Prostate gland (tissue), 2 donors: ENCODE measurements at regions not wholly inside any gene's neighbourhood (a gene's known extent, or its start where the extent isn't known, plus 50 kb on each side); places are given as distances from the start of the nearest gene placed in this dataset.

Experiments
- DNase-seq: peaks from one replicate; pipeline ENCODE4 v3.0.0-alpha.2; 2019; ENCODE audit warnings: low spot score
- H3K27ac ChIP-seq, 2 donors: fragments of 200-600 bp; sonication (generic); 2 replicates each; pipeline ENCODE4 v1.5.1; 2017 to 2019
- H3K27me3 ChIP-seq: fragments of 200-600 bp; sonication (generic); replicated peaks from 2 replicates; pipeline ENCODE4 v1.5.1; 2019; ENCODE audit not compliant: insufficient read depth
- H3K36me3 ChIP-seq, 2 donors: fragments of 200-600 bp; sonication (generic); 1 replicate in 1 of 2; 2 replicates in 1 of 2; pipeline versions ENCODE4 v1.5.1 to v1.8.1; 2017 to 2019
- H3K4me1 ChIP-seq: fragments of 200-600 bp; sonication (generic); replicated peaks from 2 replicates; pipeline ENCODE4 v1.5.1; 2019
- H3K4me3 ChIP-seq, 2 donors: fragments of 200-600 bp; sonication (generic); 2 replicates each; pipeline ENCODE4 v1.5.1; 2017 to 2019
- H3K9me3 ChIP-seq: fragments of 200-600 bp; sonication (generic); 2 replicates; pipeline ENCODE4 v1.5.1; 2017
- POLR2A ChIP-seq: fragments of 450-650 bp; IDR thresholded peaks from one replicate; pipeline ENCODE4 v1.6.1; 2016; ENCODE audit warnings: antibody characterized with exemption, mild to moderate bottlenecking
- POLR2AphosphoS5 ChIP-seq: sonication (generic); formaldehyde crosslinking; IDR thresholded peaks from one replicate; pipeline ENCODE4 v1.6.1; 2017; ENCODE audit warnings: antibody characterized with exemption
- WGBS: methylation state at CpG from one replicate; pipeline ENCODE4 v1.1.5; 2018; 5-methylcytosine and 5-hydroxymethylcytosine counted together
- intact Hi-C: fragments of 100-400 bp; cut with DNase I; formaldehyde crosslinking; loops from one replicate; pipeline ENCODE4 v1.14.2; 2022
- TF ChIP-seq, protein P1 (sequence below), 4 experiments: fragments of 200-600 bp in 2 of 4; fragments of 450-650 bp in 2 of 4; sonication (generic) in 2 of 4; IDR thresholded peaks; 1 replicate in 3 of 4; 2 replicates in 1 of 4; pipeline ENCODE4 v1.5.1; 2016 to 2019; ENCODE audit warnings: antibody characterized with exemption in 4 of 4, mild to moderate bottlenecking in 2 of 4, moderate library complexity in 2 of 4

DNA sequence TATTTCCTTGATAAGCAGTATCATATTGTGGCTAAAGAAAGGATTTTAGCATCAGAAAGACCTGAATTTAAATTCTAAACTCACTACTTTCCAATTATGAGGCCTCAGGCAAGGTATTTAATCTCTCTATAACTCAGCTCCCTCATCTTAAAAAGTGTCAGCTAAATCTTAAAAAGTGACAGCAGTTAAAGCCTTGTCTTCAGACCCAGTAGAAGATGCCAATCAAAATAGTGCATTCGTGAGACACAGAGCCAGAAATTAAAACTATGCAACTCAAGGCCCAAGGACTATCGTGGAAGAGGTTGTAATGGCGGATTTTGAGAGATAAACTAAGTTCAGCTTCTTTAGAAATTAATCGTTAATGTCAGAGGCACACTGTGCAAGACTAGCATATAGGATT lies 677.5 kb upstream of the BRINP3 start:
- TF ChIP-seq, protein P1, sequence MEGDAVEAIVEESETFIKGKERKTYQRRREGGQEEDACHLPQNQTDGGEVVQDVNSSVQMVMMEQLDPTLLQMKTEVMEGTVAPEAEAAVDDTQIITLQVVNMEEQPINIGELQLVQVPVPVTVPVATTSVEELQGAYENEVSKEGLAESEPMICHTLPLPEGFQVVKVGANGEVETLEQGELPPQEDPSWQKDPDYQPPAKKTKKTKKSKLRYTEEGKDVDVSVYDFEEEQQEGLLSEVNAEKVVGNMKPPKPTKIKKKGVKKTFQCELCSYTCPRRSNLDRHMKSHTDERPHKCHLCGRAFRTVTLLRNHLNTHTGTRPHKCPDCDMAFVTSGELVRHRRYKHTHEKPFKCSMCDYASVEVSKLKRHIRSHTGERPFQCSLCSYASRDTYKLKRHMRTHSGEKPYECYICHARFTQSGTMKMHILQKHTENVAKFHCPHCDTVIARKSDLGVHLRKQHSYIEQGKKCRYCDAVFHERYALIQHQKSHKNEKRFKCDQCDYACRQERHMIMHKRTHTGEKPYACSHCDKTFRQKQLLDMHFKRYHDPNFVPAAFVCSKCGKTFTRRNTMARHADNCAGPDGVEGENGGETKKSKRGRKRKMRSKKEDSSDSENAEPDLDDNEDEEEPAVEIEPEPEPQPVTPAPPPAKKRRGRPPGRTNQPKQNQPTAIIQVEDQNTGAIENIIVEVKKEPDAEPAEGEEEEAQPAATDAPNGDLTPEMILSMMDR (IDR thresholded peaks at IDR 0.05) = no peak
- no peak for TF ChIP-seq POLR2AphosphoS5
- no peak for TF ChIP-seq POLR2A
- H3K27me3 ChIP-seq = no peaks in the 10 kb centered on the region
- intact Hi-C loops = no loop called here
- no peaks in the 10 kb centered on the region for H3K4me1 ChIP-seq
- H3K4me3 ChIP-seq = no peak overlapping the region
- H3K9me3 ChIP-seq = no peaks in the 10 kb centered on the region
- WGBS = 64% methylated on average over 4 of the region's 4 CpGs
- H3K36me3 ChIP-seq = no peaks in the 10 kb centered on the region
- no peak overlapping the region for H3K27ac ChIP-seq
- no peak for DNase-seq

DNA sequence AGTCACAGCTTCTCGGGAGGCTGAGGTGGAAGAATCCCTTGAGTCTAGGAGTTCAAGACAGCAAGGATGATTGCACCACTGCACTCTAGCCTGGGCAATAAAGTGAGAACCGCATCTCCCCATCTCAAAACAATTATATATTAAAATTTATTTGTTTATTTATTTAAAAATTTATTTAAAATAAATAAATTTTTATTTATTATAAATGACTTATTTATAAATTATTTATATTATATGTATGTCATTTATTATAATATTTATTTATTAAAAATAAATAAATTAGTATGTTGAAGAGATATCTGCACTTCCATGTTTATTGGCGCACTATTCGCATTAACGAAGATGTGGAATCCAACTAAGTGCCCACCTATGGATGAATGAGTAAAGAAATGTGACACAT lies 683.2 kb upstream of the BRINP3 start:
- intact Hi-C loops = no loop called here
- Histone ChIP-seq H3K9me3 (no peaks in the 10 kb centered on the region), H3K4me1 (no peaks in the 10 kb centered on the region), H3K27me3 (no peaks in the 10 kb centered on the region), H3K27ac (no peak overlapping the region), H3K4me3 (no peak overlapping the region), H3K36me3 (no peaks in the 10 kb centered on the region)
- TF ChIP-seq, protein P1 (IDR thresholded peaks at IDR 0.05) = no peak
- no peak for TF ChIP-seq POLR2A
- TF ChIP-seq POLR2AphosphoS5 = no peak
- whole genome bisulfite sequencing = 97% methylated on average over 5 of the region's 5 CpGs
- DNase-seq = no peak

DNA sequence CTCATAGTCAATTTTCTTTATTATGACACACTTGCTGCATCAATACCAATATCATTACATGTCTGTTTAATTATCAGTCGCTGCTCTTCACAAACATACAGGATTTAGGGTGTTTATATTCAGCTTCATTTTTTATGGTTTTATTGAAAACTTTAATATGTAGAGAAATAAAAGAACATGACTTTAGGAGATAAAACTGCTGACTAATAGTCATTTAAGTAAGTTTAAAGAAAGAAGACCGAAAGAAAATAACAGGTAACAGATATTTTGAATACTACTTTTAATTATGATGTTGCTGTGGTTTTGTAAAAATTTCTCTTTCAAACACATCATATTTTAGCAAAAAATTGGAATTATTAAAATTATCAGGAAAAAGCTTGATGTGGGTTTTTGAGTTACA lies 685.1 kb upstream of the BRINP3 start:
- Histone ChIP-seq H3K9me3 (no peaks in the 10 kb centered on the region), H3K27ac (no peak overlapping the region), H3K4me1 (no peaks in the 10 kb centered on the region), H3K4me3 (no peak overlapping the region), H3K36me3 (no peaks in the 10 kb centered on the region), H3K27me3 (no peaks in the 10 kb centered on the region)
- WGBS = 65% methylated on average over 2 of the region's 2 CpGs
- no peak for DNase-seq
- intact Hi-C loops = no loop called here
- TF ChIP-seq POLR2A = no peak
- TF ChIP-seq, protein P1 (IDR thresholded peaks at IDR 0.05) = no peak
- TF ChIP-seq POLR2AphosphoS5 = no peak

DNA sequence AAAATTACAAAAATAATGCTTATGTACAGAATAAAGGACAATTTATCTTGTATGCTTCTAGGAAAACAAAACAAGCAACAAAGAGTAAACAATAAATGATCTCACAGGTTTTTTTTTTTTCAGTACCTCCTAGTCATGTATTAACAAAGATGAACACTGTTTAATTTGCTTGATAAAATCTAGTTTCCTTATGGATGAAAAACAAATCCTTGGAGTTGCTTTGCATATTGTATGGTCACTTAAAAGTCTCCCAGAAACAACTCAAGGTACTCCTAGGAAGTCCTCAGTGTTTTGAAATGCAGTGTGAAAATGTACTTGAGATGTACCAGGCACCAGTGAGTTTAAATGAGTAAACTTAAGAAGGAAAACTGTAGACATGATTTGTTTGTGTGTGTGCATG lies 686.0 kb upstream of the BRINP3 start:
- no peaks in the 10 kb centered on the region for H3K9me3 ChIP-seq
- no peaks in the 10 kb centered on the region for H3K27me3 ChIP-seq
- DNase-seq = no peak
- H3K27ac ChIP-seq = no peak overlapping the region
- H3K4me3 ChIP-seq = no peak overlapping the region
- no peaks in the 10 kb centered on the region for H3K4me1 ChIP-seq
- intact Hi-C loops = no loop called here
- no peaks in the 10 kb centered on the region for H3K36me3 ChIP-seq
- no peak for TF ChIP-seq POLR2AphosphoS5

DNA sequence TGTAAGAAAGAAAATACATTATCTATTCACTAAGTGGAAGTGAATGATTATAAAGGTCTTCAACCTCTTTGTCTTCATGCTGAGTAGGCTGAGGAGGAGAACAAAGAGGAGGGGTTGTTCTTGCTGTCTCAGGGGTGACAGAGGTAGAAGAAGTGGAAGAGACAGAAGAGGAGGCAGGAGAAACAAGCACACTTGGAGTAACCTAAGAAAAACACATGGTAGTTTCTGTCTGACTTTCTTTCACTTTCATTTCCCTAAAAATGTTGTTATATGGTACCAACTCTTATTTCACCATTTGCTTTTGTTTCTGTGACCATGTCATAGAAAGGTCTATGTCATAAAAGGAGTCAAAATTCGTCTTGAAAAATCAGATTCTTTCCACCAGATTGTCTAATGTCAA lies 696.6 kb upstream of the BRINP3 start:
- WGBS = 19% methylated on average over 1 of the region's 1 CpG
- H3K27me3 ChIP-seq = no peaks in the 10 kb centered on the region
- H3K9me3 ChIP-seq = no peaks in the 10 kb centered on the region
- no peak for DNase-seq
- H3K27ac ChIP-seq = no peak overlapping the region
- intact Hi-C loops = no loop called here
- no peak overlapping the region for H3K4me3 ChIP-seq
- no peak for TF ChIP-seq POLR2AphosphoS5
- TF ChIP-seq, protein P1 (IDR thresholded peaks at IDR 0.05) = no peak
- no peak for TF ChIP-seq POLR2A
- no peaks in the 10 kb centered on the region for H3K36me3 ChIP-seq
- H3K4me1 ChIP-seq = no peaks in the 10 kb centered on the region
